Hepatocyte (in vitro differentiated cells): ENCODE measurements at regions not wholly inside any gene's neighbourhood (a gene's known extent, or its start where the extent isn't known, plus 50 kb on each side); places are given as distances from the start of the nearest gene placed in this dataset.

ENCODE experiments used
- EZH2phosphoT487 ChIP-seq: fragments of 200-600 bp; sonication (generic); IDR thresholded peaks from one replicate; pipeline ENCODE4 v1.6.1; 2018; ENCODE audit warnings: antibody characterized with exemption, mild to moderate bottlenecking, low read depth, moderate library complexity; ENCODE audit not compliant: unreplicated experiment, severe bottlenecking
- TF ChIP-seq, protein P1 (sequence below): fragments of 200-600 bp; sonication (generic); IDR thresholded peaks from 2 replicates; pipeline ENCODE4 v1.5.1; 2016; ENCODE audit warnings: antibody characterized with exemption, mild to moderate bottlenecking; ENCODE audit not compliant: poor library complexity

DNA sequence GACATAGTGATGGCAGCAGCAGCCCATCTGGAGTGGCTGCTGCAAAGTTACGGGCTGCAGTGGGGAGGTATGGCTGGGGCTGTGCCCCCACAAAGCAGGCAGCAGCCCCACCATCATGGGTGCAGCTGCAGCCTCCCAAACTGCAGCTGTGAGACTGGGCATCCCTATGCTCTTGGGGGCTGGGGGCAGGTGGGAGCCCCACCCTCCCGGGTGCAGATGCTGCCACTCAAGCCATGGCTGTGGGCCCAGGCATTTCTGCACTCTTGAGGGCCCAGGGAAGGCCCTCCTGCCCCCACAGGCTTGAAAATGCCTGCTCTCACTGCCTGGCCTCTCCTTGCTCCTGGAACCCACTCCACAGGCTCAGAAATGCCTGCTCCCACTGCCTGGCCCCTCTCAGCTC lies 389.4 kb downstream of the TEX13C start:
- TF ChIP-seq, protein P1, sequence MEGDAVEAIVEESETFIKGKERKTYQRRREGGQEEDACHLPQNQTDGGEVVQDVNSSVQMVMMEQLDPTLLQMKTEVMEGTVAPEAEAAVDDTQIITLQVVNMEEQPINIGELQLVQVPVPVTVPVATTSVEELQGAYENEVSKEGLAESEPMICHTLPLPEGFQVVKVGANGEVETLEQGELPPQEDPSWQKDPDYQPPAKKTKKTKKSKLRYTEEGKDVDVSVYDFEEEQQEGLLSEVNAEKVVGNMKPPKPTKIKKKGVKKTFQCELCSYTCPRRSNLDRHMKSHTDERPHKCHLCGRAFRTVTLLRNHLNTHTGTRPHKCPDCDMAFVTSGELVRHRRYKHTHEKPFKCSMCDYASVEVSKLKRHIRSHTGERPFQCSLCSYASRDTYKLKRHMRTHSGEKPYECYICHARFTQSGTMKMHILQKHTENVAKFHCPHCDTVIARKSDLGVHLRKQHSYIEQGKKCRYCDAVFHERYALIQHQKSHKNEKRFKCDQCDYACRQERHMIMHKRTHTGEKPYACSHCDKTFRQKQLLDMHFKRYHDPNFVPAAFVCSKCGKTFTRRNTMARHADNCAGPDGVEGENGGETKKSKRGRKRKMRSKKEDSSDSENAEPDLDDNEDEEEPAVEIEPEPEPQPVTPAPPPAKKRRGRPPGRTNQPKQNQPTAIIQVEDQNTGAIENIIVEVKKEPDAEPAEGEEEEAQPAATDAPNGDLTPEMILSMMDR, result no peak
- TF ChIP-seq EZH2phosphoT487, result no peak
